Coronary artery (tissue), 2 donors: ENCODE measurements at regions not wholly inside any gene's neighbourhood (a gene's known extent, or its start where the extent isn't known, plus 50 kb on each side); places are given as distances from the start of the nearest gene placed in this dataset.

Experiments used
- DNase-seq: peaks from one replicate; pipeline ENCODE4 v3.0.0-alpha.2; 2017; ENCODE audit warnings: low spot score
- H3K27ac ChIP-seq, 2 donors: fragments of 200-600 bp; sonication (generic); one replicate each; pipeline ENCODE4 v1.5.1; 2016 to 2019
- H3K4me3 ChIP-seq: fragments of 200-600 bp; sonication (generic); 2 replicates; pipeline ENCODE4 v1.5.1; 2016; ENCODE audit warnings: mild to moderate bottlenecking, moderate library complexity
- CTCF ChIP-seq: fragments of 200-600 bp; sonication (generic); IDR thresholded peaks from one replicate; pipeline ENCODE4 v1.5.1; 2019; ENCODE audit warnings: antibody characterized with exemption

- Histone ChIP-seq H3K27ac (no peak overlapping the region), H3K4me3 (no peak overlapping the region)
- no peak for TF ChIP-seq CTCF
- DNase-seq = no peak
Measured at GRCh38 chr3:25040748-25041147, 387.3 kb upstream of the RARB start.

- DNase-seq = no peak
- H3K4me3 ChIP-seq = no peak overlapping the region
- no peak for TF ChIP-seq CTCF
- H3K27ac ChIP-seq = no peak overlapping the region
Measured at GRCh38 chr3:25041871-25042584, 386.0 kb upstream of the RARB start.

GRCh38 chr3:25043177-25043576 is 384.9 kb upstream of the RARB start:
- no peak for TF ChIP-seq CTCF
- no peak for DNase-seq
- no peak overlapping the region for H3K4me3 ChIP-seq
- no peak overlapping the region for H3K27ac ChIP-seq

- H3K27ac ChIP-seq = no peak overlapping the region
- DNase-seq = no peak
Measured at GRCh38 chr3:25043749-25044148, 384.3 kb upstream of the RARB start.

GRCh38 chr3:25044762-25045710 is 383.0 kb upstream of the RARB start:
- H3K27ac ChIP-seq = no peak overlapping the region
- TF ChIP-seq CTCF = no peak
- DNase-seq = no peak
- no peak overlapping the region for H3K4me3 ChIP-seq

More at GRCh38 chr3:25043749-25044148, 384.3 kb upstream of the RARB start:
- TF ChIP-seq CTCF = no peak
- H3K4me3 ChIP-seq = no peak overlapping the region

GRCh38 chr3:25046911-25047771 is 380.9 kb upstream of the RARB start:
- no peak for TF ChIP-seq CTCF
- DNase-seq = no peak
- H3K27ac ChIP-seq = no peak overlapping the region
- no peak overlapping the region for H3K4me3 ChIP-seq
